Hypothalamus (tissue), 51 donors: ENCODE measurements at regions not wholly inside any gene's neighbourhood (a gene's known extent, or its start where the extent isn't known, plus 50 kb on each side); places are given as distances from the start of the nearest gene placed in this dataset.
"Not testable (repeated sequence)": the region's sequence is repeated elsewhere in the genome, so short reads cannot be mapped to it uniquely, and the experiment has no call there.

Source experiments
- DNase-seq, 51 donors: peaks; one replicate each; lab custom pipeline; 2025; lab: John Stamatoyannopoulos, UW

DNA sequence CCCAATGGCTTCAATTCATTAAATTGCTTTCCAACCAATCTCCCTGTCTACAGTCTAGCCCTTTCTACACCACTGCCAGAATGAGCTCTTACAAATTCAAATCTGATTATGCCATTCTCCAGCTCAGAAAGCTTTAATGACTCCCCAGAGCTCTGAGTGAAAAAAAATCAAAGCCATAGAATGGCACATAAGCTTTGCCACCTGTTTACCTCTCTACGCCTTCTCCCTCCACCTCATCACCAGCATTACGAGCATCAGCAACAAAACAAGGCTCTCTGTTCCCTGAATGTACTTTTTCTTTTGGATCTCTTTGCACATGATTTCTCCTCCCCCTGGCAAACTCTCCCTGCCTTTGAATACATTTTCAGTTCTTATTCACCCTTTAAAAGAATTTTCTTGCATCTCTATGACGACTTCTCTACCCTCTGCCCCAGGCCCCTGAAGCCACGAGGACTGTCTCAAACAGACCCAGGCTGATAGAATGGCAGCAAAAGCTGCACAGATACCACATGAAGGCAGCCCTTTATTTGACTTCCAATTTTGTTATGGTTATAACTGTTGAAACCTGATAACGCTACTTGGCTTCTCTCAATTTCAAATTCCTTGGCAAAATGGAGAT is 516.0 kb downstream of the PCDH7 start:
- peak in 7 of 51 donors; percentile 2 to 8 (median 6) for DNase-seq

- DNase-seq: no peak
These were observed 516.5 kb downstream of the PCDH7 start for GRCh38 chr4:31236639-31237173.

DNA sequence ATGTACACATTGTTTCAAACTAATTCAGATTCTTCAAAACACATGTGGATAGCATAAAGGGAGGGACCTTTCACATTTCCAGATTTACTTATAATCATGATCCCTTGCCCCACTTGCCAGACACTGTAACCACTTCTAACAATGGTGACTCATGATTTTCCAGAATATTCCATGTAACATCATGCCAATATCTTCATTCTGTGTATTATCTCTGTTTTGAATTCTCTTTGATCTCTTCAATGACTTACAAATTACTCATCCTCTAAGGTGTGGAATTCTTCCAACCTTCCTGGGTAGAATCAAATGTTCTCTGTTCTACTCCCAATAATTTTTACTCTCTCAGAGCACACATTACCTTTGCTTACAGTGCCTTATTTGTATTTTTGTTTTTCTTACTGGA is 517.1 kb downstream of the PCDH7 start:
- no peak for DNase-seq

DNA sequence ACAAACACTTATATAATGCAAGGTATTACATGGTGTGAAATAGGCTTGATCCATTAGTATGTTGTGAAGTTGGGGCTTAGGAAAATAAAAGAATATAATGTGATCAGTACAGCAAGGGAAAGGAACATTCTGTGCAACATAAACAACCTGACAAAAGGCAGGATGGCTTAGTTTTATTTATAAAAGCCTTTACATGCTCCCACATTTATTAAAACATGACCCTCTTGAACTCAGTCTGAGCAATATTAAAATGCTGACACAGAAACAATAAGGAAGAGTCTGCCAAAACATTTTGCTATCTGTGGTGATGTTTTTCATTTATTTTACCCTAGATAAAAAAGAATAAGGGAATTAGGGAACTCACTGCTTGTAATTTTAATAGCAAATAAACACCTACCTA is 519.7 kb downstream of the PCDH7 start:
- DNase-seq: no peak

GRCh38 chr4:31241504-31242106 is 521.4 kb downstream of the PCDH7 start:
- DNase-seq: no peak

- no peak for DNase-seq
These were observed 526.7 kb downstream of the PCDH7 start for GRCh38 chr4:31246856-31247255.

DNA sequence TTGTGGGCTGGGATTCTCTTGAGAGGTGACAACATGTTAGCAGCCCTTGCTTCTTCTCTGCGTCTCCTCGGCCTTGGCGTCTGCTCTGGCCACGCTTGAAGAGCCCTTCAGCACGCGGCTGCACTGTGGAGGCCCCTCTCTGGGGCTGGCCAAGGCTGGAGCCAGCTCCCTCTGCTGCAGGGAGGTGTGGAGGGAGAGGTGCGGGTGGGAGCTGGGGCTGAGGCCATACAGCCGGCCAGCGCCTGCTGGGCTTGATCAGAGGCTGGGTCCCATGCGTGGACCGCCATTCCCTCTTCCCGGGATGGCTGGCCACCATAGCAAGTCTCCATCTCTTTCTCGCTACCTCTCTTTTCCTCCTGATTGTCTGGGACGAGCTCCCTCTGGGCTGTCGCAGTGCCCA is 539.0 kb downstream of the PCDH7 start:
- no peak for DNase-seq

DNA sequence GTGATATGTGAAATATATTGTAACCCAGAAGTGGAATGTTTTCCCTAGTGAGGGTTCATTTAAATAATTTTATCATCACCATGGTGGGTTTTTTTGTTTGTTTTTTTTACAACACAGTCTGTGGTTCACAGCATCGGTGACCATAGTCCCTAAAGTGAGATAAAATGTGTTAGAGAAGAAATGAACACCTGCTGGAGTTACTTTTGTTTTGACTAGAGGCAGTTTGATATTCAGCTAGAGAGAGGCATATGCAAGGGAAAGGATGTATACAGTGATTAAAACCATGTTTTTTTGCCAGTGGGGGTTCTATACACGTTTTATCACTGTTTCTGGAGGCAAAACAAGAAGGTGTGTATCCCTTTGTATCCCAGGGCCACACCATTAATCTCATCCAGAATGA is 541.5 kb downstream of the PCDH7 start:
- no peak for DNase-seq

DNA sequence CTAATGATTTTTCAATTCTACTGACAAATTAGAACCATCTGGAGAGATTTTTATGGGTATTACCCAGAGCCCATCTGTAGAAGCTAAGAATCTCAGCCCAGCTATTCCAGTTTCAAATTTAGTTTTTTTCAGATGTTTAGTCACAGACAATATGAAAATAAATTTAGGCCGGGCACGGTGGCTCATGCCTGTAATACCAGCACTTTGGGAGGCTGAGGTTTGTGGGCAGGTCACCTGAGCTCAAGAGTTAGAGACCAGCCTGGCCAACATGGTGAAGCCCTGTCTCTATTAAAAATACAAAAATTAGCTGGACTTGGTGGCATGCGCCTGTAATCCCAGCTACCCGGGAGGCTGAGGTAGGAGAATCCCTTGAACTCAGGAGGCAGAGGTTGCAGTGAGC is 545.9 kb downstream of the PCDH7 start:
- DNase-seq: not testable (repeated sequence)

DNA sequence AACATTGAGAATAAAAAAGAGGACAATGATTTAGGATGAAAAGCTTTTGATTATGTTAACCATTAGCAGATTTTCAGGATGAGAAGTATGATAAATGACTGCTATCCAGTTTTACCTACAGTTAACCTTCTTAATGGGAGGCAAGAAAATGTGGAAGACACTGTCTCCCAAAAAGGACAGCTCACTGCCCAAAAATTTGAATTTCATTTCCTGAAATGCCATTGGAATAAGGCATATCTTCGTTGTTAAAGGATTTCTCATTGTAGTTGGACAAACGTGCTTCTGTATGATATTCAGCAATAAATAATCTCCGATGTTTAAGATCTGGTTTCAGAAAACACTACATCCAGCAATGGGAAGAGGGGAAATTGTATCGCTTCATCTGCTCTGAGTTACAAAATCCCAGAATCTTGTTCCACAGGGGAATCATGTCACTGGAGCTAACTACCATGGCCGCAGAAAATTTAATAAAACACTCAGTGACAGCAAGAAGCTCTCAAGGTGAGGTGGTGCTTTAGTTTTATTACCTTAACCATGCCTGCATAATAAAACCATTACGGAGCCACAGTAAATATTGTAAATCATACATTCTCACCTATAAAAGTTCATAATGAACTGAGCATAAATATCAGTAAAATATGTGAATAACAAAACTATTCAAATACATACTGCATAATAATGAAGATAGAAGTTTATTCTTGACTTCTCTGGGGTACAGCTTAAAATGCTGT is 552.3 kb downstream of the PCDH7 start:
- DNase-seq: no peak

DNA sequence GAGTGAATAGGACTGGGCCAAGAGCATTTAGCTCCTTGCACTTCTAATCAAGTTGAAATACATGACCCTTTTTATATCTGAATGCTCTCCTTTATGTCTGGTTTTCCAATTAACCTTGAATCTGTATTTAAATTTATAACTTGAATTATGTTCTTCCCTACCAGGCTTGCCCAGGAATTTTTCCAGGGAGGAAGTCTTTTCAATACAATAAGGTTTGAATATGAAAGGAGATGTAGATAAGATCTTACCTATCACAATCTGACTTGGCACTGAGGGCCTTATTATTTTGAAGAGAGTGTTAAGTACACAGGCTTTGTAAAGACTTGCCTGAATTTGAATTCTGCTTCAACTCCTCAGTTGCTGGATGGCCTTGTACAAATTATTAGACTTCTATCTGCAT is 555.7 kb downstream of the PCDH7 start:
- DNase-seq: no peak

GRCh38 chr4:31283679-31284078 is 563.5 kb downstream of the PCDH7 start:
- no peak for DNase-seq

DNA sequence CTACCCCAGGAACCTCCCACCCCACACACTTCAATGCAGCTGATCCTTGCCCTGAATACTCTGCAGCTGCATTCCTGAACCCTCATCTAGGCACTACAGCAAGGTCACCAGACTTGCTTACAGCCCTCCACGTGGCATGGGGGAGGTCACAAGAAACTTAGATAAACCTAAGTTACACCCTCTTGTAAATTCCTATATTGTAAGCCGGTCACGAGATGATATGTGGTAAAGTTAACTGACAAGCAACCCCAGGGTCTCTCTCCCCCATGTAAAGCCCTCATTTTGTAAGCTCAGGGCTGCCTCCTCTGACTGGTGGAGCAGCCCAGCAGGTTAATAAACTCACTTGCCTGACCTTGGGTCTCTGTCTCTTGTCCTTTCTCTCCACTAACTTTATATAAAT is 570.7 kb downstream of the PCDH7 start:
- DNase-seq: no peak

GRCh38 chr4:31291238-31291637 is 571.1 kb downstream of the PCDH7 start:
- no peak for DNase-seq

- no peak for DNase-seq
These were observed 574.7 kb downstream of the PCDH7 start for GRCh38 chr4:31294655-31295480.

DNA sequence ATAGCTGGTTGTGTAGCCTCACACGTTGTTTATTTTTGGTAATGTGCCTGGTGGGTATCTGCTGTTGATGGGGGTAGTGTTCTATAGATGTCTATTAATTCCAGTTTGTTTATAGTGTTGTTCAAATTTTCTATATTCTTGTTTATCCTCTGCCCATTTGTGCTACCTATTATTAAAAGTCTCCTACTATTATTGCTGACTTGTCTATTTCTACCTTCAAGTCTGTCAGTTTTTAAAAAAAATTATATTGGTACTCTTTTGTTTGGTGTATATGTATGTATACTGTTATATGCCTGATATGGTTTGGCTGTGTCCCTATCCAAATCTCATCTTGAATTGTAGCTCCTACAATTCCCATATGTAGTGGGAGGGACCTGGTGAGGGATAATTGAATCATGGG is 578.6 kb downstream of the PCDH7 start:
- DNase-seq: no peak

GRCh38 chr4:31307029-31307428 is 586.9 kb downstream of the PCDH7 start:
- peak in 11 of 51 donors; percentile 0 to 14 (median 2) for DNase-seq

GRCh38 chr4:31324814-31325213 is 604.6 kb downstream of the PCDH7 start:
- no peak for DNase-seq

DNA sequence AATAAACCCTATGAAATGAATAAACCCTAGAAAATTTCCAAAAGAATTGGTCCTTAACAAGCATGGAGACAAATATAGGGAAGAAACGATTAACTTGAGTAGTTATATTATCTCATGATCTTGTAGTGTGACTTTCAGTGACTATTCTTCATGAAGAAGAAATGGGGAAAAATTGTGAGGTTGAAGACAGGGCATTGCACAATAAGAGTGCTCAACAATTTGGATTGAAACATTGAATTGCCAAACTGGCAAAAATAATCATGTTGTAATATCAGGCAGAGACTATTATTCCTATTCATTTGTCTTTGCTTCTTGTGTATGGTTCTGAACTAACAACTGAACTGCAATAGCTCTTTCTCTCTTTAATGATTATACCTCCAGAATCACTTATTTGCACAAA is 605.1 kb downstream of the PCDH7 start:
- no peak for DNase-seq

GRCh38 chr4:31327031-31327430 is 606.9 kb downstream of the PCDH7 start:
- DNase-seq: no peak

DNA sequence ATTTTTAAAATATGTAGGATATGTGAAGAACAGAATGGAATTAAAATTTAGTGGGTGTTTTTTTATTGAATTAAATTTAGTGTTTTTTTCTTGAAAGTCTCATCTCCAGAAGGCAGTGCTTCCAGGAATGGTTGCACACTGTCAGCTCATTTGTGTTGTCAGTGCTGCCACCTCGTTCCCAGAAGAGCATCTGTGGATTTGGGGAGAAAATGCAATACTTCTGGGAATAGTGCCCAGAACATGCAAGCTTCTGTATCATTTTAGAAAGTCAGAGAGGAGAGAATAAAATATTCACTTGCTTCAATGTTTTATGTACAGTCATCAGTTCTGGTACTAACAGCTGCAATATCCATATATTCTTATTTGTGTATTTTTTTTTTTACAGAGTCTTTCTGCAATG is 608.8 kb downstream of the PCDH7 start:
- peak in 1 of 51 donors; percentile 2 for DNase-seq
